K562 (cell line): ENCODE measurements at regions not wholly inside any gene's neighbourhood (a gene's known extent, or its start where the extent isn't known, plus 50 kb on each side); places are given as distances from the start of the nearest gene placed in this dataset.

ENCODE experiments used
- ATAC-seq: fragments of 200-7000 bp; cut with Tn5 transposase; 3 replicates; pipeline ENCODE4 v1.9.1; 2020; ENCODE audit warnings: moderate library complexity
- BruUV-seq: library from RNA; stranded (reverse); fragments of 400-500 nt; replicated peaks from 2 replicates; lab custom pipeline; 2021; lab: Mats Ljungman, UMichigan
- CTCF ChIA-PET: fragments of 300-600 bp; formaldehyde crosslinking; extraction: SDS; loops from one replicate; lab custom pipeline; 2021; ENCODE audit warnings: low intra/inter-chr PET ratio; lab: Yijun Ruan, JAX
- POLR2A ChIA-PET: fragments of 300-600, 350-650 bp; sonication (Branson Sonifier 250); formaldehyde crosslinking; extraction: SDS; loops from one replicate; lab custom pipeline; 2021; ENCODE audit warnings: antibody characterized with exemption, inconsistent platforms; lab: Yijun Ruan, JAX
- DNase-seq, 4 experiments: peaks; one replicate each; pipeline versions ENCODE4 v3.0.0 to v3.0.0-alpha.2; 2011 to 2018; ENCODE audit warnings: low spot score in 3 of 4, mixed read lengths in 3 of 4; ENCODE audit errors: extremely low read depth in 1 of 4
- FAIRE-seq: peaks from 2 replicates; lab custom pipeline; 2011; peaks lifted over from hg19 to GRCh38; lab: Jason Lieb, UNC
- H2AFZ ChIP-seq: 2 replicates; pipeline ENCODE4 v1.6.0; 2011; ENCODE audit warnings: low read depth, low read length, control low read depth, inconsistent platforms
- H3K27ac ChIP-seq: fragments of 200-600 bp; 3 replicates; pipeline ENCODE4 v1.8.0; 2011; ENCODE audit warnings: low read depth, mild to moderate bottlenecking, control low read depth, inconsistent platforms, low read length, moderate library complexity, mixed read lengths; ENCODE audit errors: extremely low read depth
- H3K27me3 ChIP-seq, 2 experiments: fragments of 300-600 bp in 1 of 2; 2 replicates in 1 of 2; 3 replicates in 1 of 2; pipeline versions ENCODE4 v1.6.0 to v1.8.0; 2011; ENCODE audit warnings: inconsistent platforms in 2 of 2, low read length in 2 of 2, mild to moderate bottlenecking in 1 of 2, mixed read lengths in 1 of 2, moderate library complexity in 1 of 2; ENCODE audit not compliant: control insufficient read depth in 2 of 2, insufficient read depth in 2 of 2
- H3K36me3 ChIP-seq: fragments of 300-600 bp; 3 replicates; pipeline ENCODE4 v1.8.0; 2011; ENCODE audit warnings: mild to moderate bottlenecking, low read length, inconsistent platforms; ENCODE audit not compliant: control insufficient read depth, insufficient read depth
- H3K4me1 ChIP-seq, 2 experiments: fragments of 200-600 bp in 1 of 2; replicated peaks in 1 of 2; 2 replicates in 1 of 2; 3 replicates in 1 of 2; pipeline versions ENCODE4 v1.5.1 to v1.8.0; 2011; ENCODE audit warnings: inconsistent platforms in 2 of 2, low read length in 2 of 2, mild to moderate bottlenecking in 1 of 2, mixed read lengths in 1 of 2, moderate library complexity in 1 of 2; ENCODE audit not compliant: control insufficient read depth in 2 of 2, insufficient read depth in 2 of 2
- H3K4me2 ChIP-seq: 2 replicates; pipeline ENCODE4 v1.6.1; 2011; ENCODE audit warnings: low read length, control low read depth, inconsistent platforms, mixed read lengths; ENCODE audit not compliant: insufficient read depth
- H3K4me3 ChIP-seq: fragments of 200-600 bp; sonication (generic), shearing (Covaris generic); 2 replicates; pipeline ENCODE4 v1.5.1; 2016; ENCODE audit warnings: control low read depth, inconsistent platforms
- H3K79me2 ChIP-seq: fragments of 200-600 bp; 3 replicates; pipeline ENCODE4 v1.8.0; 2011; ENCODE audit warnings: low read length, inconsistent platforms; ENCODE audit not compliant: control insufficient read depth, insufficient read depth
- H3K9ac ChIP-seq, 2 experiments: 2 replicates each; pipeline versions ENCODE4 v1.6.0 to v1.6.1; 2011; ENCODE audit warnings: low read depth in 2 of 2, low read length in 2 of 2, control low read depth in 1 of 2, inconsistent platforms in 1 of 2, mild to moderate bottlenecking in 1 of 2, mixed read lengths in 1 of 2; ENCODE audit not compliant: insufficient read depth in 1 of 2
- H3K9me1 ChIP-seq: one replicate; pipeline ENCODE4 v1.6.0; 2011; ENCODE audit warnings: inconsistent platforms, mild to moderate bottlenecking, low read length, moderate library complexity; ENCODE audit not compliant: control insufficient read depth, insufficient read depth
- H3K9me3 ChIP-seq: replicated peaks from 2 replicates; pipeline ENCODE4 v1.5.1; 2011; ENCODE audit warnings: low read depth, low read length, inconsistent platforms; ENCODE audit not compliant: control insufficient read depth, insufficient read depth
- H4K20me1 ChIP-seq: replicated peaks from 2 replicates; pipeline ENCODE4 v1.6.1; 2011; ENCODE audit warnings: low read length, inconsistent platforms, mixed read lengths; ENCODE audit not compliant: control insufficient read depth, insufficient read depth
- BDP1 ChIP-seq: IDR thresholded peaks from 3 replicates; pipeline ENCODE4 v1.6.1; 2011; ENCODE audit not compliant: insufficient read length, insufficient read depth
- CCAR2 ChIP-seq: fragments of 200-400 bp; formaldehyde crosslinking; IDR thresholded peaks from 2 replicates; pipeline ENCODE4 v1.6.1; 2017; ENCODE audit warnings: mild to moderate bottlenecking, low read depth, low read length
- ELF1 ChIP-seq: fragments of 200-800 bp; sonication (Bioruptor generic); IDR thresholded peaks from 2 replicates; pipeline ENCODE4 v1.6.1; 2016; ENCODE audit warnings: missing genetic modification characterization, missing compliant biosample characterization
- ERF ChIP-seq: fragments of 450-650 bp; formaldehyde crosslinking; IDR thresholded peaks from 2 replicates; pipeline ENCODE4 v1.4.0; 2020; ENCODE audit warnings: mild to moderate bottlenecking, mixed read lengths
- MCM2 ChIP-seq: fragments of 450-650 bp; IDR thresholded peaks from 2 replicates; pipeline ENCODE4 v1.6.1; 2017; ENCODE audit warnings: low read depth, mild to moderate bottlenecking
- MYC ChIP-seq, 2 experiments: fragments of 250-450 bp in 1 of 2; sonication (Bioruptor Pico) in 1 of 2; IDR thresholded peaks; 2 replicates each; pipeline versions ENCODE4 v1.5.1 to v1.6.1; 2012 to 2021; ENCODE audit warnings: low read depth in 2 of 2, borderline replicate concordance in 1 of 2, improper control_type of control experiment in 1 of 2, low read length in 1 of 2, mild to moderate bottlenecking in 1 of 2, moderate library complexity in 1 of 2
- XRCC5 ChIP-seq: fragments of 200-400 bp; formaldehyde crosslinking; IDR thresholded peaks from 2 replicates; pipeline ENCODE4 v1.6.1; 2017; ENCODE audit warnings: low read depth, mild to moderate bottlenecking, low read length
- ZBTB17 ChIP-seq: fragments of 450-650 bp; formaldehyde crosslinking; IDR thresholded peaks from 2 replicates; pipeline ENCODE4 v1.4.0; 2020; ENCODE audit warnings: mild to moderate bottlenecking
- ZNF778 ChIP-seq: fragments of 450-650 bp; formaldehyde crosslinking; IDR thresholded peaks from 2 replicates; pipeline ENCODE4 v1.4.0; 2020; ENCODE audit warnings: mild to moderate bottlenecking, moderate library complexity
- WGBS: fragments of 100-300 bp; shearing (Covaris generic); methylation state at CpG from one replicate; pipeline ENCODE4 v1.1.6; 2016; ENCODE audit warnings: low coverage, mixed read lengths; ENCODE audit not compliant: insufficient coverage; ENCODE audit errors: missing lambda C conversion rate; 5-methylcytosine and 5-hydroxymethylcytosine counted together
- in situ Hi-C: fragments of 300-500 bp; cut with MboI; formaldehyde crosslinking; loops from 4 replicates; pipeline ENCODE4 v1.15.0; 2018; ENCODE audit warnings: inconsistent platforms, mixed read lengths
- intact Hi-C: fragments of 100-400 bp; cut with micrococcal nuclease; formaldehyde crosslinking; loops from 2 replicates; pipeline ENCODE4 v1.14.2; 2022
- TF ChIP-seq, protein P1 (sequence below), 3 experiments: fragments of 200-800 bp in 1 of 3; fragments of 250-450 bp in 1 of 3; fragments of 450-650 bp in 1 of 3; sonication (Bioruptor Pico) in 1 of 3; sonication (Bioruptor generic) in 1 of 3; formaldehyde crosslinking in 1 of 3; IDR thresholded peaks; 2 replicates each; pipeline versions ENCODE4 v1.6.1 to v1.8.0; 2016 to 2022; ENCODE audit warnings: mild to moderate bottlenecking in 2 of 3, missing genetic modification characterization in 2 of 3, missing compliant biosample characterization in 1 of 3, moderate library complexity in 1 of 3
- TF ChIP-seq, protein P2 (sequence below): sonication (generic); formaldehyde crosslinking; IDR thresholded peaks from 2 replicates; pipeline ENCODE4 v1.8.0; 2022; ENCODE audit warnings: mild to moderate bottlenecking, missing genetic modification reagents, borderline replicate concordance

DNA sequence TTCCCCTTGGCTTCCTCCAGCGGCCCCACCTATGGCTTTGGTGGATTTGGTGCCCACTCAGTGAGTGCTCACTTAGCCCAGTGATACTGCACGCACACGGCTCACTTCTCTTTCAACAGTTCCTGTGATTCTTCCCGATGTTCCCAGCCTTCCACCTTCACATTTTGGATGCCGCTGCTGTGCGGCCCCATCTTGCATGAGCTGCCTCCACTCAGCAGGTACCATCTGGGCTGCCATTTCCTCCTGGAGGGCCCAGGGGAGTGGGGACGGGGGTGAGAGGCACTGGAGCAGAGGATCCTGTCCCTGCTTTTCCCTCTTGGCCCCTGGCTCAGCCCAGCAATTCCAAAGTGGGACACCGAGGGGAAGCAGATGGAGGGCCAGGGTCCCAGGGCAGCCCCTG, 323.3 kb upstream of the ZNF32 start:
- no TSS peak for BruUV-seq
- in situ Hi-C loops (no loop called here), intact Hi-C loops (no loop called here)
- DNase-seq (no peak), ATAC-seq (no peak), FAIRE-seq (no peak)
- H4K20me1 ChIP-seq, result no peaks in the 10 kb centered on the region; the same call in 1 of the 2 replicates
- H3K4me2 ChIP-seq, result no peak overlapping the region
- POLR2A ChIA-PET, result no interaction called here
- no peaks in the 10 kb centered on the region for H3K9me1 ChIP-seq
- no peak overlapping the region for H3K4me3 ChIP-seq
- 4% methylated on average over 8 of the region's 8 CpGs for WGBS
- H2AFZ ChIP-seq, result no peak overlapping the region
- no peaks in the 10 kb centered on the region for H3K9me3 ChIP-seq
- no peaks in the 10 kb centered on the region for H3K79me2 ChIP-seq
- H3K36me3 ChIP-seq, result no peaks in the 10 kb centered on the region
- no peaks in the 10 kb centered on the region for H3K4me1 ChIP-seq
- H3K27ac ChIP-seq, result no peak overlapping the region
- CTCF ChIA-PET, result no interaction called here
- H3K9ac ChIP-seq, result no peak overlapping the region
- H3K27me3 ChIP-seq, result peaks cover 0 to 23% of the 10 kb centered on the region in 2 experiments; a peak in 3 of 5 replicates
- TF ChIP-seq ZBTB17 (CRISPR knock-in tag) (no peak), XRCC5 (no peak), ERF (no peak), ZNF778 (CRISPR knock-in tag) (no peak), MYC (IDR thresholded peaks at IDR 0.05; ENCODE audit: low read depth, low read length) (no peak), MYC (CRISPR knock-in tag; IDR thresholded peaks at IDR 0.05; ENCODE audit: borderline replicate concordance, low read depth) (no peak), MCM2 (no peak), ELF1 (tag) (no peak), CCAR2 (no peak), BDP1 (no peak)
- TF ChIP-seq, protein P1, sequence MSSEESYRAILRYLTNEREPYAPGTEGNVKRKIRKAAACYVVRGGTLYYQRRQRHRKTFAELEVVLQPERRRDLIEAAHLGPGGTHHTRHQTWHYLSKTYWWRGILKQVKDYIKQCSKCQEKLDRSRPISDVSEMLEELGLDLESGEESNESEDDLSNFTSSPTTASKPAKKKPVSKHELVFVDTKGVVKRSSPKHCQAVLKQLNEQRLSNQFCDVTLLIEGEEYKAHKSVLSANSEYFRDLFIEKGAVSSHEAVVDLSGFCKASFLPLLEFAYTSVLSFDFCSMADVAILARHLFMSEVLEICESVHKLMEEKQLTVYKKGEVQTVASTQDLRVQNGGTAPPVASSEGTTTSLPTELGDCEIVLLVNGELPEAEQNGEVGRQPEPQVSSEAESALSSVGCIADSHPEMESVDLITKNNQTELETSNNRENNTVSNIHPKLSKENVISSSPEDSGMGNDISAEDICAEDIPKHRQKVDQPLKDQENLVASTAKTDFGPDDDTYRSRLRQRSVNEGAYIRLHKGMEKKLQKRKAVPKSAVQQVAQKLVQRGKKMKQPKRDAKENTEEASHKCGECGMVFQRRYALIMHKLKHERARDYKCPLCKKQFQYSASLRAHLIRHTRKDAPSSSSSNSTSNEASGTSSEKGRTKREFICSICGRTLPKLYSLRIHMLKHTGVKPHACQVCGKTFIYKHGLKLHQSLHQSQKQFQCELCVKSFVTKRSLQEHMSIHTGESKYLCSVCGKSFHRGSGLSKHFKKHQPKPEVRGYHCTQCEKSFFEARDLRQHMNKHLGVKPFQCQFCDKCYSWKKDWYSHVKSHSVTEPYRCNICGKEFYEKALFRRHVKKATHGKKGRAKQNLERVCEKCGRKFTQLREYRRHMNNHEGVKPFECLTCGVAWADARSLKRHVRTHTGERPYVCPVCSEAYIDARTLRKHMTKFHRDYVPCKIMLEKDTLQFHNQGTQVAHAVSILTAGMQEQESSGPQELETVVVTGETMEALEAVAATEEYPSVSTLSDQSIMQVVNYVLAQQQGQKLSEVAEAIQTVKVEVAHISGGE (CRISPR knock-in tag; IDR thresholded peaks at IDR 0.05), result no peak
- TF ChIP-seq, protein P2, sequence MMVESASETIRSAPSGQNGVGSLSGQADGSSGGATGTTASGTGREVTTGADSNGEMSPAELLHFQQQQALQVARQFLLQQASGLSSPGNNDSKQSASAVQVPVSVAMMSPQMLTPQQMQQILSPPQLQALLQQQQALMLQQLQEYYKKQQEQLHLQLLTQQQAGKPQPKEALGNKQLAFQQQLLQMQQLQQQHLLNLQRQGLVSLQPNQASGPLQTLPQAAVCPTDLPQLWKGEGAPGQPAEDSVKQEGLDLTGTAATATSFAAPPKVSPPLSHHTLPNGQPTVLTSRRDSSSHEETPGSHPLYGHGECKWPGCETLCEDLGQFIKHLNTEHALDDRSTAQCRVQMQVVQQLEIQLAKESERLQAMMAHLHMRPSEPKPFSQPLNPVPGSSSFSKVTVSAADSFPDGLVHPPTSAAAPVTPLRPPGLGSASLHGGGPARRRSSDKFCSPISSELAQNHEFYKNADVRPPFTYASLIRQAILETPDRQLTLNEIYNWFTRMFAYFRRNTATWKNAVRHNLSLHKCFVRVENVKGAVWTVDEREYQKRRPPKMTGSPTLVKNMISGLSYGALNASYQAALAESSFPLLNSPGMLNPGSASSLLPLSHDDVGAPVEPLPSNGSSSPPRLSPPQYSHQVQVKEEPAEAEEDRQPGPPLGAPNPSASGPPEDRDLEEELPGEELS (CRISPR knock-in tag), result no peak
